DND-41 (cell line): ENCODE measurements at regions not wholly inside any gene's neighbourhood (a gene's known extent, or its start where the extent isn't known, plus 50 kb on each side); places are given as distances from the start of the nearest gene placed in this dataset.

Source experiments
- CTCF ChIP-seq: IDR thresholded peaks from 2 replicates; pipeline ENCODE4 v1.5.1; 2012; ENCODE audit warnings: borderline replicate concordance, low read length, moderate library complexity, mild to moderate bottlenecking; ENCODE audit not compliant: poor library complexity, severe bottlenecking; ENCODE audit errors: extremely low read depth
- EZH2 ChIP-seq: IDR thresholded peaks from 3 replicates; pipeline ENCODE4 v1.6.1; 2012; ENCODE audit warnings: borderline replicate concordance, low read depth, mild to moderate bottlenecking, moderate library complexity, low read length, inconsistent platforms; ENCODE audit not compliant: severe bottlenecking

- no peak for TF ChIP-seq CTCF
- no peak for TF ChIP-seq EZH2
Measured at GRCh38 chr11:39442177-39442576, 2017.3 kb downstream of the LRRC4C start.
